ENCODE measurements at regions not wholly inside any gene's neighbourhood (a gene's known extent, or its start where the extent isn't known, plus 50 kb on each side); places are given as distances from the start of the nearest gene placed in this dataset.

GRCh38 chr18:75525331-75525730 lies 97.8 kb upstream of the SMIM21 start:
- Mint-ChIP-seq H3K27ac (no peak overlapping the region), H3K4me1 (no peaks in the 10 kb centered on the region), H3K4me3 (no peak overlapping the region), H3K9me3 (no peaks in the 10 kb centered on the region), H3K36me3 (ENCODE audit: low read depth) (no peaks in the 10 kb centered on the region), H3K27me3 (ENCODE audit: insufficient read depth) (no peaks in the 10 kb centered on the region)
- no peak overlapping the region for H3K9ac ChIP-seq (ENCODE audit: extremely low read depth, low read length, poor library complexity, severe bottlenecking)
- TF ChIP-seq CTCF (conservative IDR thresholded peaks at IDR 0.05) = no peak
- no peaks in the 10 kb centered on the region for H3K9me3 ChIP-seq (ENCODE audit: control insufficient read depth, low read length)
- no peak overlapping the region for H3K4me3 ChIP-seq (ENCODE audit: low read length)
- DNase-seq = no peak
- 90 to 95% methylated on average over 7 of the region's 7 CpGs for WGBS, 2 experiments (ENCODE audit: insufficient coverage in 1 of 2, insufficient read length in 1 of 2)
- no peaks in the 10 kb centered on the region for H3K36me3 ChIP-seq (ENCODE audit: control insufficient read depth, insufficient read depth, low read length)
- no peak overlapping the region for H3K27ac ChIP-seq (ENCODE audit: low read depth, low read length)
- H3K4me1 ChIP-seq (ENCODE audit: control insufficient read depth, insufficient read depth, low read length) = no peaks in the 10 kb centered on the region
- H3K27me3 ChIP-seq (ENCODE audit: control insufficient read depth, insufficient read depth, low read length, poor library complexity, severe bottlenecking) = no peaks in the 10 kb centered on the region

GRCh38 chr18:75524841-75525240 lies 97.3 kb upstream of the SMIM21 start:
- Histone ChIP-seq H3K9me3 (ENCODE audit: control insufficient read depth, low read length) (no peaks in the 10 kb centered on the region), H3K27ac (ENCODE audit: low read depth, low read length) (no peak overlapping the region), H3K4me3 (ENCODE audit: low read length) (no peak overlapping the region), H3K9ac (ENCODE audit: extremely low read depth, low read length, poor library complexity, severe bottlenecking) (no peak overlapping the region), H3K4me1 (ENCODE audit: control insufficient read depth, insufficient read depth, low read length) (no peaks in the 10 kb centered on the region), H3K36me3 (ENCODE audit: control insufficient read depth, insufficient read depth, low read length) (no peaks in the 10 kb centered on the region), H3K27me3 (ENCODE audit: control insufficient read depth, insufficient read depth, low read length, poor library complexity, severe bottlenecking) (no peaks in the 10 kb centered on the region)
- Mint-ChIP-seq H3K9me3 (no peaks in the 10 kb centered on the region), H3K4me1 (no peaks in the 10 kb centered on the region), H3K4me3 (no peak overlapping the region), H3K27me3 (ENCODE audit: insufficient read depth) (no peaks in the 10 kb centered on the region), H3K36me3 (ENCODE audit: low read depth) (no peaks in the 10 kb centered on the region), H3K27ac (no peak overlapping the region)
- WGBS, 2 experiments (ENCODE audit: insufficient coverage in 1 of 2, insufficient read length in 1 of 2) = 90 to 95% methylated on average over 7 of the region's 7 CpGs
- DNase-seq = no peak
- no peak for TF ChIP-seq CTCF (conservative IDR thresholded peaks at IDR 0.05)

- H3K4me3 ChIP-seq (ENCODE audit: low read length) = no peak overlapping the region
- no peak overlapping the region for H3K9ac ChIP-seq (ENCODE audit: extremely low read depth, low read length, poor library complexity, severe bottlenecking)
- no peaks in the 10 kb centered on the region for H3K36me3 Mint-ChIP-seq (ENCODE audit: low read depth)
- no peak overlapping the region for H3K27ac ChIP-seq (ENCODE audit: low read depth, low read length)
- no peak overlapping the region for H3K4me3 Mint-ChIP-seq
- no peaks in the 10 kb centered on the region for H3K27me3 Mint-ChIP-seq (ENCODE audit: insufficient read depth)
- H3K27ac Mint-ChIP-seq = no peak overlapping the region
- TF ChIP-seq CTCF (conservative IDR thresholded peaks at IDR 0.05) = no peak
- H3K9me3 ChIP-seq (ENCODE audit: control insufficient read depth, low read length) = no peaks in the 10 kb centered on the region
- no peaks in the 10 kb centered on the region for H3K4me1 Mint-ChIP-seq
- H3K9me3 Mint-ChIP-seq = no peaks in the 10 kb centered on the region
- WGBS, 2 experiments (ENCODE audit: insufficient coverage in 1 of 2, insufficient read length in 1 of 2) = 93 to 97% methylated on average over 8 of the region's 8 CpGs
- no peaks in the 10 kb centered on the region for H3K36me3 ChIP-seq (ENCODE audit: control insufficient read depth, insufficient read depth, low read length)
- no peak for DNase-seq
- no peaks in the 10 kb centered on the region for H3K4me1 ChIP-seq (ENCODE audit: control insufficient read depth, insufficient read depth, low read length)
- no peaks in the 10 kb centered on the region for H3K27me3 ChIP-seq (ENCODE audit: control insufficient read depth, insufficient read depth, low read length, poor library complexity, severe bottlenecking)
These were observed 96.7 kb upstream of the SMIM21 start for GRCh38 chr18:75524181-75524580.

Data from endodermal cell (in vitro differentiated cells).